ENCODE measurements at regions not wholly inside any gene's neighbourhood (a gene's known extent, or its start where the extent isn't known, plus 50 kb on each side); places are given as distances from the start of the nearest gene placed in this dataset.

- no peaks in the 10 kb centered on the region for H3K27me3 Mint-ChIP-seq (ENCODE audit: insufficient read depth, unreplicated experiment)
- H3K36me3 Mint-ChIP-seq (ENCODE audit: insufficient read depth, unreplicated experiment) = no peaks in the 10 kb centered on the region
- CTCF ChIA-PET = interaction anchor here (0.6 to 5.6 kb wide), 5 partner anchors 11 to 129 kb away, joined by 3 to 148 read pairs (median 6); no protein-coding TSS in a partner anchor
- H3K4me1 Mint-ChIP-seq (ENCODE audit: insufficient read depth, unreplicated experiment) = peaks cover 16% of the 10 kb centered on the region
- BruUV-seq (replicated peaks) = no TSS peak
- DNase-seq (ENCODE audit: unreplicated experiment) = no peak
- no peak overlapping the region for H3K27ac Mint-ChIP-seq (ENCODE audit: low read depth, unreplicated experiment)
- H3K9me3 Mint-ChIP-seq (ENCODE audit: unreplicated experiment) = no peaks in the 10 kb centered on the region
- no peak for TF ChIP-seq CTCF (IDR thresholded peaks at IDR 0.05; ENCODE audit: unreplicated experiment)
- intact Hi-C loops (cut with micrococcal nuclease) = no loop called here
- no peak overlapping the region for H3K4me3 Mint-ChIP-seq (ENCODE audit: unreplicated experiment)
- POLR2A ChIA-PET = interaction anchor here (3.9 kb wide), 1 partner anchor 51 kb away, joined by 32 read pairs; the partner anchor contains the start of gene DTNA
These were observed 52.1 kb upstream of the DTNA start for GRCh38 chr18:34657860-34658500.

GRCh38 chr18:34659579-34660517 is 50.2 kb upstream of the DTNA start:
- Mint-ChIP-seq H3K4me3 (ENCODE audit: unreplicated experiment) (no peak overlapping the region), H3K27me3 (ENCODE audit: insufficient read depth, unreplicated experiment) (no peaks in the 10 kb centered on the region), H3K9me3 (ENCODE audit: unreplicated experiment) (no peaks in the 10 kb centered on the region), H3K36me3 (ENCODE audit: insufficient read depth, unreplicated experiment) (no peaks in the 10 kb centered on the region), H3K4me1 (ENCODE audit: insufficient read depth, unreplicated experiment) (peaks cover 16% of the 10 kb centered on the region), H3K27ac (ENCODE audit: low read depth, unreplicated experiment) (peak overlapping the region; percentile 94)
- no TSS peak for BruUV-seq (replicated peaks)
- peak; percentile 82 for DNase-seq (ENCODE audit: unreplicated experiment)
- intact Hi-C loops (cut with micrococcal nuclease) = loop anchor here (2.0 to 5.0 kb wide), 4 partner anchors 47 to 538 kb away; no protein-coding TSS in a partner anchor
- no peak for TF ChIP-seq CTCF (IDR thresholded peaks at IDR 0.05; ENCODE audit: unreplicated experiment)
- CTCF ChIA-PET = interaction anchor here (0.6 to 5.6 kb wide), 27 partner anchors 8 to 1451 kb away, joined by 3 to 148 read pairs (median 5); partner anchors contain the start of gene DTNA
- POLR2A ChIA-PET = interaction anchor here (0.7 to 3.9 kb wide), 8 partner anchors 12 to 128 kb away, joined by 3 to 32 read pairs (median 3); partner anchors contain the start of gene DTNA
